NOMO-1 treated with DMSO at 0.1 percent for 48 hours (cell line): ENCODE measurements at regions not wholly inside any gene's neighbourhood (a gene's known extent, or its start where the extent isn't known, plus 50 kb on each side); places are given as distances from the start of the nearest gene placed in this dataset.
A peak's percentile ranks its signal among the peaks of the same experiment; 100 is the strongest.

ENCODE experiments used
- DNase-seq: peaks from one replicate; lab custom pipeline; 2025; ENCODE audit not compliant: unreplicated experiment; lab: John Stamatoyannopoulos, UW

GRCh38 chr1:106603616-106604015, 452.9 kb upstream of the PRMT6 start:
- DNase-seq: peak; percentile 66

- no peak for DNase-seq
These were observed 447.6 kb upstream of the PRMT6 start for GRCh38 chr1:106608841-106609240.

DNA sequence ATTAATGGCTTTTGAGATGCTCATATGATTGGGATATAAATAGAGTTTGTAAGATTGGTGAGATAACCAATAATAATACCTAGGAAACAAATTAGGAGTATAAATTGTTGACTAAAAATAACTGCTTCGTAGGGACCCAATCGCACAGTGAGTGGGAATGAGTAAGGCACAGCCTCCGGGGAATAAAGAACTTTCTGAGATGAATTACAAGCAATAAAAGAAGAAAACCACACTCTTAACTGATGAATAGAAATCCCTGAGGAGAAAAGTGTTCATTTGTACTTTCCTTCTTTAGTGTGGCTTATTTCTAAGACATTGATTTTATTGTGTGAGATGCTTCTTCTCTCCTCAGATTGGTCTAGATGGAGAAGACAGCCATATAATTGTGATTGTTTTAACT, 443.4 kb upstream of the PRMT6 start:
- DNase-seq: no peak

GRCh38 chr1:106613861-106614260, 442.6 kb upstream of the PRMT6 start:
- DNase-seq: no peak

GRCh38 chr1:106615473-106615872, 441.0 kb upstream of the PRMT6 start:
- no peak for DNase-seq

GRCh38 chr1:106619080-106619826, 437.2 kb upstream of the PRMT6 start:
- DNase-seq: no peak

DNA sequence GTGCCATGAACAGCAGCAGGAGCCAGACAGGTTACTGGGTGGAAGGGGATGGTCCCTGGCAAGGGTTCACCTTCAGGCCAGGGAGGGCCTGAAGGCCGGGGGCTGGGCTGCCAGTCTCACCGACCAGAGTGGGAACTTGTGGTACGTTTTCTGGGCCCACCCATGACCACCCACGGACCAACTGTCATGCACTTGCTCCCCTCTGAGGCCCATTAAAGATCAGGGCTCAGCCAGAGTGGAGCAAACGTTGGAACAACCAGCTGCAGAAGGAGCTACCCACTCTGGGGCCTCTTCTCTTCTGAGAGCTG, 436.7 kb upstream of the PRMT6 start:
- DNase-seq: no peak

GRCh38 chr1:106620521-106620954, 435.9 kb upstream of the PRMT6 start:
- no peak for DNase-seq

- no peak for DNase-seq
These were observed 434.6 kb upstream of the PRMT6 start for GRCh38 chr1:106621853-106622252.

DNA sequence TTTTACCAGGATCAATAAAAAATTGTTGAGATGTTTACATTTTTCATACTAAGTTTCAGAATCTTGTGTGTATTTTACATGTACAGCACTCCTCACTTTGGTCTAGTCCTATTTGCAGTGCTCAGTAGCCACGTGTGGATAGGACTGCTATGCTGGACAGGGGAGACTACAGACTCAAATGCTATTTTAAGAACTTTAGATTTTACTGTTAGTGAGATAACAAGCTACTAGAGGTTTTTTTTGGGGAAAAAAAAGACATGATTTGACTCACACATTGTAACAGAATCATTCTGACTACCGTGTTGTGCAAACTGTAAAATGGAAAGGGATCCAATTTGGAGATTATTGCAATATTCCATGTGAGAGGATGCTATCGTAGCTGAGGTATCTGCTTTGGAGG, 418.9 kb upstream of the PRMT6 start:
- no peak for DNase-seq

DNA sequence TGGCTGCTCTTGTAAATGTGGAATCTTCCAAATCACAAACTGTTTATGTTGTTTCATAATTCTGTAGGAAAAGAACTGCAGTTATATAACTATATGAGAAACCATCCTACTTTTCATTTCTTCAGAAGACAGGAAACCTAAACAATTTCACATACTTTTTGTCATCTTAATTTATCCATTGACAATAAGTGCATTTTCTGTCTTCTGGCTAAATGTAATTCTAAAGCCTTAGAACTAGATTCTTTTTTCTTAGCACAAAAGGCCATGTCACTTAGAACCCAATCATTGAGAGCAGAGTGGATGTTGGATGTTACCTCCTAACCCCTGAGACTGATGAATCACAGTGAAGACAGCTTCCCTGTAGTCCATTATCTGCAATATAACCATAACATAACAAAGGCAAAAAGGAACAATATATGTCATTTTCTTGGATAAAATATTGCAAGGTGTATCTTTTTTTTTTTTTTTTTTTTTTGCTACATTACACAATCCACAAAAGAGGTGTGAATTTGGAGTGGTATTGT, 410.2 kb upstream of the PRMT6 start:
- no peak for DNase-seq

DNA sequence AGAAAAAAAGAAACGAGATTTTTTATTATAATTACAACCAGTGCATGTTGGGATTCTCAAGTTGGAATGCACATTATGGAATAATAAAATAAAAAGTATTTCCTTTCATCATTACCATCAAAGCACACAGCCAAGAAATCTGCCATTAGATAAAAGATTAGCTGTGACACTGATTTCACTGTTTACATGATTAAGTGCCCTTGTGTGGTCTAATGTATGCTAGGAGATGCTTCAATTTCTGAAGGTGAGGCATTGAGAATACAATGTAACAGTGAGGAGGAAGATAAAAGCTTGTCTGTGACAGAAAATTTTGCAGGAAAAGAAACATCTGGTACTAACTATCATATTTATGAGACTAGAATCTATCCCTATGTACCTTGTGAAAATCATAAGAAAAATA, 409.7 kb upstream of the PRMT6 start:
- DNase-seq: no peak

DNA sequence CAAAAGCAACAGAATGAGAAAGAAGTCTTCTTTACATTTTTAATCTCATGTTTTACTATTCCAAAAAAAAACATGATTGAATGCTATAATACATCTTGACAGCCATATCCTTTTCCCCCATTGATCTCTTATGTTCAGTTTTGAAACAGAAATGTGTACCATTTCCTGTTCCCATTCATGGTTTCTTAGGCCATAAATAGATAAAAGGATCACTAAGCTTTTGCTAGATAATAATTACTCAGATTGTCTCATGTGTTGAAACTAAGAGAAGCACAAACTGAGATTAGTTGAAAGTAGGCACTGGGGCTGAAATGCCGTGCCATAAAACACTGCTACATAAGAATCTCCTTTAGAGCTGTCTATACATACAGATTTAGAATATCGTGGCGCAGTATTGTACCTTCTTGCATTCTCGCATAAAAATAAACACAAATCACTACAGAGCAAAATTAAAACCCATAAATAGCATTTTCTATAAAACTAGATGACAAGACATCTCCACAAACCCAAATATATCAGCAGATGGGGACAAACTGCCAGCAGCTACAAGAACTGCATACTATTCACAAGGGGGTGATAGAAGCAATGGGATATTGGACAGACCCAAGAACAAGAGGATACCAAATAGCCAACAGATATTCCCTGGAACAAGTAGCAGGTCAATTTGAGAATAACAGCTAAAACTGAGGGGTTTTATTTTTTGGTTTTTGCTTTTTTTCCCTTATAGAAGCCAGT, 405.3 kb upstream of the PRMT6 start:
- DNase-seq: no peak

DNA sequence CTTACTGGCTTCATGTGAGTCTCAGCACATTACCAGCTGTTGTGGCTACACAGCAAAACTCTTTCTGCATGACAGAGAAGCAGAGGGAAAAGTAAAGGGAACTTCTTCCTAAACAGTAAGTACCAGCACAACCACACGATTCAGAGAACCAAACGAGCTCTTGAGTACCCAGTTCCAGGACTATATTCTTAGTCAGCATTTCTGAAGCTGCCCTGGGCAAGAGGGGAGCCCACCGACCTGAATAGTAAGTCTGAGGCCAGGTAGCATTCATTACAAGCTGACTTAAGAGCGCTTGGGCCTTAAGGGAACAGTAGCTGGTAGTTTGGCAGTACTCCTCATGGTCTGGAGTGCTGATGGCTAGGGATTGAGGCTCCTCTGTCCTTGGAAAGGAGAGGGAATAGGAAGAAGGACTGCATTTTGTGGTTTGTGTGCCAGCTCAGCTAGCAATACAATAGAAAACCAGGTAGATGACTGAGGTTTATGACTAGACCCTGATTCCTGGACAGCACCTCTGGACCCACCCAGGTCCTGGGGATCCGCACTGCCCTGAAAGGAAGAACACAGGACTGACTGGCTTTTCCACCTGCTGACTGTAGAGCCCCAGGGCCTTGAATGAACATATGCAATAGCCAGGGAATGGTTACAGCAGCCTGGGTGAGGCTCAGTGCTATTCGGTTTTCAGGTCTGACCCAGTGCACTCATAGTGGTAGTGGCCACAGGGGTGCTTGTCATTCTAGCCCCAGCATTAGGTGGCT, 396.8 kb upstream of the PRMT6 start:
- DNase-seq: no peak

DNA sequence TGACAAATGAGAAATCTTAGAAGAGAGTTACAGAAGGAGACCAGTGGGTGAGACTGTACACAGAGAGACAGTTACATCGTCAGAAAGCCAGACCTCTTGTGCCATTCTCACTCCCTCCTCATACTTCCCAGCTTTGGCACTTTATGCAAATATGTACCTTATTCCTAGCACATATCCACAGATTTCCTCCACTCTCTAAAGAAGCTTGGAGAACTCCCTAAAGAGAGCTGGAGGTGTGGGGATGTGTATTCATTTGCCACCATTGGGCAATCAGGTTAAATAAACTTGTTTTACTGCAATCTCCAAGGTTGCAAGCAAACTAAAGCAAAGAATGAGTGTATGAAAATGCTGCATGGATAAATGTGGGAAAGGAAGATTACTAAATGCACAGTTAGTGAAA, 380.9 kb upstream of the PRMT6 start:
- DNase-seq: no peak

GRCh38 chr1:106676021-106676420, 380.5 kb upstream of the PRMT6 start:
- no peak for DNase-seq

GRCh38 chr1:106677181-106677580, 379.3 kb upstream of the PRMT6 start:
- no peak for DNase-seq

DNA sequence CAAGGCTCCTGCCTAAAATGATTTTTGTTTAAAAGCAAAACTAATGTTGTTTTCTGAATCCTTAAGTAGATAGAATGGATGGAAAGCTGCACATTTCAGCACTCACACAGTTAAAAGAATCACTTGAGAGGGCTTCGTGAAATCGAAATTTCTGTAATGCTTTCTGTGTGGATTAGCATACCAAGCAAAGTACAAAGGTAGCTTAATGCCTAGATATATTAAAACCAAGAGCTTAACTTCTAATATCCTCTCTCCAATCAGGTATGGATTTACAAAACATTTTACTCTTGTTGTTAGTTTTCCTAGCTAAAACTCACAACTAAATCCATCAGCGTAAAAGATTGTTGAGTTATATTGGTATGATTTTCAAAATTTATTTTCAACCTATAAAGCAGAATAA, 378.8 kb upstream of the PRMT6 start:
- no peak for DNase-seq

- DNase-seq: no peak
These were observed 378.0 kb upstream of the PRMT6 start for GRCh38 chr1:106678279-106679050.

DNA sequence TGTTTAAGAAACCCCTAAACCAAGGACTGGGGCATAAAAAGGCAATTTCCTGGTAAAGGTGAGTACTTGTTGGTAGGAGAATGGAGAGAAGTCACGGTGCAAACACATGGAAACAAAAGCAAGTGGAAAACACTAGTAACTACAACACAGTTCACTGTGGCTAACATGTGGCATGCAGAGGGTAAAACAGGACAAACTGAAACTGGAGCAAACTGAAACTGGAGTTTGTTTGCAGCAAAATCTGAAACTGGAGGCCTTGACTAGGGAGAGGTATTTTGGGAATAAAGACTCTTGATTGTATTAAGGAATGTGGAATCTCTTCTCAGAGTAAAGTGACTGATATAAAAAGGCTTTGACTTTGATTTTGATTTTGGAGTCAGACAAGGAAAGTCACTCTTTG, 376.3 kb upstream of the PRMT6 start:
- DNase-seq: no peak

DNA sequence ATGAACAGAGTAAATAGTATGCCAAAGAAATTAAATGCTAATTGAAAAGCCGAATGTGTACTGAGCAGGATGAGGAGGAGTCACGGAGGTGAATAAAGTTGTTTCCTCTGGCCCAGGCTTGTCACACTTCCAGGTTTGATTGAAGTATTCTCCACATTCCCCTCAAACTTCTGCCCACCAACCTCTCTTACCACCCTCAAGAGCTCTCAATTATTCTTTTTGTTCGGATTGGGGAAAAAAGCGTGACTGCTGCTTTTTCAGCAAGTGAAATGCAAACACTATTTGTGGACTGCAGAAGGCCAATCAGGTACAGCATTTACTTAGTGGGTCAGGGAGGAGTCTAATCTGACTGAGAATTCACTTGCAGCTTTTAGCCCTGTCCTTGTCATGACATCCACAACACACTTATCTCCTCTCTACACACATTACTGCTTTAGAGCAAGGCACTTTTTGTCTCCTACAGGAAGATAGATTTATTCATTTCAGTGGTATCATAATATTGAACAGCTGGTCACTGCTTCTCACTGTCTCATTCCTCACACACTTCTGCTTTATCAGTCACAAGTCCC, 375.6 kb upstream of the PRMT6 start:
- DNase-seq: no peak
